ENCODE measurements at regions not wholly inside any gene's neighbourhood (a gene's known extent, or its start where the extent isn't known, plus 50 kb on each side); places are given as distances from the start of the nearest gene placed in this dataset.

DNA sequence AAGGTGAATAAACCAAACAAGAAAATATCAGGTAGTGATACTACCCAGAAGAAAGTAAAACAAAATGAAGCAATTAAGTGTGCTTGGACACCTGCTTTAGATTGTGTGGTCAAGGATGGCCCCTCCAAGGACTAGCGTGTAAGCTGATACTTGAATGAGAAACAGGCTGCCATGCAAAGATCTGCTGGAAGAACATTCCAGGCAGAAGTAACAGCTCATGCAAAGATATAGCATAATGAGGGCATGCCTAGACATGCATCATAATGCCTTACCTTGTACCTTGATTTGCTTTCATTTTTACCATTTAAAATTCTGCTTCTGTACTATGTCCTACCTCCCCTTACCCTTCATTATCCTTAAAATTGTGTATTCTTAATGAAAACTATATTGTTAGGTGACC, 74.8 kb upstream of the HDAC9 start:
- TF ChIP-seq, protein P1, sequence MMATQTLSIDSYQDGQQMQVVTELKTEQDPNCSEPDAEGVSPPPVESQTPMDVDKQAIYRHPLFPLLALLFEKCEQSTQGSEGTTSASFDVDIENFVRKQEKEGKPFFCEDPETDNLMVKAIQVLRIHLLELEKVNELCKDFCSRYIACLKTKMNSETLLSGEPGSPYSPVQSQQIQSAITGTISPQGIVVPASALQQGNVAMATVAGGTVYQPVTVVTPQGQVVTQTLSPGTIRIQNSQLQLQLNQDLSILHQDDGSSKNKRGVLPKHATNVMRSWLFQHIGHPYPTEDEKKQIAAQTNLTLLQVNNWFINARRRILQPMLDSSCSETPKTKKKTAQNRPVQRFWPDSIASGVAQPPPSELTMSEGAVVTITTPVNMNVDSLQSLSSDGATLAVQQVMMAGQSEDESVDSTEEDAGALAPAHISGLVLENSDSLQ (IDR thresholded peaks at IDR 0.05): no peak
- no peak for TF ChIP-seq SUZ12 (IDR thresholded peaks at IDR 0.05)
- TF ChIP-seq BHLHE40 (IDR thresholded peaks at IDR 0.05; ENCODE audit: borderline replicate concordance): no peak
- TF ChIP-seq FOXM1 (IDR thresholded peaks at IDR 0.05; ENCODE audit: borderline replicate concordance): no peak
- no peak for TF ChIP-seq SP1 (IDR thresholded peaks at IDR 0.05)
- no peak for TF ChIP-seq HDGF (IDR thresholded peaks at IDR 0.05; ENCODE audit: borderline replicate concordance)
- no peak for TF ChIP-seq LEF1 (IDR thresholded peaks at IDR 0.05; ENCODE audit: borderline replicate concordance)
- TF ChIP-seq FOXK2 (IDR thresholded peaks at IDR 0.05): no peak
- no peak for TF ChIP-seq CTBP1 (IDR thresholded peaks at IDR 0.05; ENCODE audit: borderline replicate concordance)
- TF ChIP-seq L3MBTL2 (conservative IDR thresholded peaks at IDR 0.05): no peak
